A673 (cell line): ENCODE measurements at regions not wholly inside any gene's neighbourhood (a gene's known extent, or its start where the extent isn't known, plus 50 kb on each side); places are given as distances from the start of the nearest gene placed in this dataset.

Experiments used
- BruUV-seq: library from RNA; stranded (reverse); fragments of 400-500 nt; replicated peaks from 2 replicates; lab custom pipeline; 2021; lab: Mats Ljungman, UMichigan
- CTCF ChIA-PET: fragments of 300-600 bp; sonication (Branson Sonifier 250); formaldehyde crosslinking; loops from one replicate; lab custom pipeline; 2022; ENCODE audit warnings: antibody characterized with exemption; lab: Charles Lee
- POLR2A ChIA-PET: fragments of 300-600 bp; sonication (Branson Sonifier 250); formaldehyde crosslinking; loops from one replicate; lab custom pipeline; 2022; ENCODE audit warnings: antibody characterized with exemption; ENCODE audit not compliant: low non-redundant PET; lab: Charles Lee
- DNase-seq: peaks from one replicate; pipeline ENCODE4 v3.0.0-alpha.2; 2015; ENCODE audit warnings: low spot score
- H3K27ac ChIP-seq: fragments of 200-600 bp; sonication (generic); 2 replicates; pipeline ENCODE4 v1.5.1; 2016; ENCODE audit warnings: mixed run types, low read depth, mild to moderate bottlenecking, mixed read lengths, antibody characterized with exemption, low read length; ENCODE audit not compliant: poor library complexity, severe bottlenecking
- H3K27me3 ChIP-seq: fragments of 200-600 bp; sonication (generic); replicated peaks from 2 replicates; pipeline ENCODE4 v1.6.1; 2017; ENCODE audit warnings: mixed run types, low read depth, mild to moderate bottlenecking, mixed read lengths, antibody characterized with exemption, low read length; ENCODE audit not compliant: insufficient read depth, poor library complexity
- H3K36me3 ChIP-seq: fragments of 200-600 bp; sonication (generic); 2 replicates; pipeline ENCODE4 v1.6.1; 2016; ENCODE audit warnings: mixed run types, mild to moderate bottlenecking, mixed read lengths, antibody characterized with exemption, low read length; ENCODE audit not compliant: insufficient read depth, poor library complexity, severe bottlenecking
- H3K4me1 ChIP-seq: fragments of 200-600 bp; sonication (generic); 2 replicates; pipeline ENCODE4 v1.6.1; 2017; ENCODE audit warnings: mixed run types, mild to moderate bottlenecking, mixed read lengths, antibody characterized with exemption, low read length; ENCODE audit not compliant: insufficient read depth, poor library complexity, severe bottlenecking
- H3K4me3 ChIP-seq: fragments of 200-600 bp; sonication (generic); 2 replicates; pipeline ENCODE4 v1.5.1; 2016; ENCODE audit warnings: low read depth, mixed run types, mild to moderate bottlenecking, mixed read lengths, low read length; ENCODE audit not compliant: poor library complexity, severe bottlenecking
- H3K9me3 ChIP-seq: fragments of 200-600 bp; sonication (generic); 2 replicates; pipeline ENCODE4 v1.6.1; 2016; ENCODE audit warnings: mixed run types, low read depth, mild to moderate bottlenecking, mixed read lengths, antibody characterized with exemption, low read length; ENCODE audit not compliant: poor library complexity, severe bottlenecking
- CTCF ChIP-seq: fragments of 300-800, 200-600 bp; sonication (generic); conservative IDR thresholded peaks from 2 replicates; pipeline ENCODE4 v1.5.1; 2017; ENCODE audit warnings: low read depth, mild to moderate bottlenecking, antibody characterized with exemption, low read length, moderate library complexity, mixed read lengths
- EZH2 ChIP-seq: fragments of 200-600 bp; sonication (generic); IDR thresholded peaks from 2 replicates; pipeline ENCODE4 v1.6.1; 2017; ENCODE audit warnings: borderline replicate concordance, low read depth, mild to moderate bottlenecking, mixed read lengths, antibody characterized with exemption, low read length; ENCODE audit not compliant: poor library complexity, severe bottlenecking
- intact Hi-C: fragments of 100-400 bp; cut with micrococcal nuclease; formaldehyde crosslinking; loops from one replicate; pipeline ENCODE4 v1.10.0; 2022; ENCODE audit not compliant: unreplicated experiment

- Histone ChIP-seq H3K9me3 (no peaks in the 10 kb centered on the region), H3K4me3 (no peak overlapping the region), H3K4me1 (peaks cover 15% of the 10 kb centered on the region), H3K27ac (no peak overlapping the region), H3K27me3 (no peaks in the 10 kb centered on the region), H3K36me3 (no peaks in the 10 kb centered on the region)
- no peak for DNase-seq
- CTCF ChIA-PET, result no interaction called here
- intact Hi-C loops, result no loop called here
- POLR2A ChIA-PET, result no interaction called here
- TF ChIP-seq CTCF (no peak), EZH2 (no peak)
- no TSS peak for BruUV-seq
Observed at GRCh38 chr10:62561151-62561550, 187.0 kb downstream of the ZNF365 start.

GRCh38 chr10:62562101-62562500 lies 187.9 kb downstream of the ZNF365 start:
- TF ChIP-seq EZH2 (no peak), CTCF (no peak)
- no peaks in the 10 kb centered on the region for H3K36me3 ChIP-seq
- H3K27me3 ChIP-seq, result no peaks in the 10 kb centered on the region
- POLR2A ChIA-PET, result no interaction called here
- intact Hi-C loops, result no loop called here
- no peak overlapping the region for H3K27ac ChIP-seq
- H3K9me3 ChIP-seq, result no peaks in the 10 kb centered on the region
- no peak for DNase-seq
- H3K4me3 ChIP-seq, result no peak overlapping the region
- peaks cover 15% of the 10 kb centered on the region for H3K4me1 ChIP-seq
- CTCF ChIA-PET, result no interaction called here
- BruUV-seq, result no TSS peak

- H3K27ac ChIP-seq, result no peak overlapping the region
- H3K9me3 ChIP-seq, result no peaks in the 10 kb centered on the region
- BruUV-seq, result no TSS peak
- H3K4me3 ChIP-seq, result no peak overlapping the region
- ChIA-PET CTCF (no interaction called here), POLR2A (interaction anchor here (0.5 kb wide), 1 partner anchor 582 kb away, joined by 18 read pairs; no protein-coding TSS in a partner anchor)
- H3K27me3 ChIP-seq, result no peaks in the 10 kb centered on the region
- no peak for TF ChIP-seq CTCF
- no peak for TF ChIP-seq EZH2
- peaks cover 15% of the 10 kb centered on the region for H3K4me1 ChIP-seq
- DNase-seq, result no peak
- no peaks in the 10 kb centered on the region for H3K36me3 ChIP-seq
- intact Hi-C loops, result no loop called here
Observed at GRCh38 chr10:62562795-62563194, 188.6 kb downstream of the ZNF365 start.
